ENCODE measurements at regions not wholly inside any gene's neighbourhood (a gene's known extent, or its start where the extent isn't known, plus 50 kb on each side); places are given as distances from the start of the nearest gene placed in this dataset.

GRCh38 chr5:53180538-53180937 is 71.0 kb upstream of the MOCS2 start:
- 73 to 79% methylated on average over 5 of the region's 5 CpGs for WGBS, 2 donors

DNA sequence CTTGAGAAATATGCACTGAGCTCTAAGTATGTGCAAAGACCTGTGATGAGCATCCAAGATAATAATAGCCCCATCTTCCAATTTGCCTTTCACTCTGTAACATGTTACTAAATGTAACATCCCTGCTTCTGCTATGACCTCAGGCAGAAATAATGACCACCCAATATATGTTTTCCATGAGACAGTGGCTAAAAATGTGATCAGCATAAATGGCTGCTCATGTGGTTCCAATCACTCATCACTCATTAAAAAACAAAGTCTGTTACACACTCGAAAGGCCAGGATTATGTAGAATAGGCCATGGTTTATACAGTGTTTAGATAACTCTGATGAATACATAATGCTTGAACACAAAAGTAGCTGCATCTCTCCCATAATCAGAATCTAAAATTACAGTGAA is 71.4 kb upstream of the MOCS2 start:
- no peak for DNase-seq
- 71 to 75% methylated on average over 1 of the region's 1 CpG for WGBS, 2 donors
- H3K36me3 ChIP-seq: no peaks in the 10 kb centered on the region
- ATAC-seq: no peak
- peaks cover 0 to 10% (median 0%) of the 10 kb centered on the region in 11 donors for H3K9me3 ChIP-seq
- H3K27ac ChIP-seq: no peak overlapping the region
- no peak overlapping the region for H3K4me3 ChIP-seq
- H3K4me1 ChIP-seq: no peaks in the 10 kb centered on the region
- intact Hi-C loops (cut with DNase I): no loop called here
- TF ChIP-seq, protein P1, sequence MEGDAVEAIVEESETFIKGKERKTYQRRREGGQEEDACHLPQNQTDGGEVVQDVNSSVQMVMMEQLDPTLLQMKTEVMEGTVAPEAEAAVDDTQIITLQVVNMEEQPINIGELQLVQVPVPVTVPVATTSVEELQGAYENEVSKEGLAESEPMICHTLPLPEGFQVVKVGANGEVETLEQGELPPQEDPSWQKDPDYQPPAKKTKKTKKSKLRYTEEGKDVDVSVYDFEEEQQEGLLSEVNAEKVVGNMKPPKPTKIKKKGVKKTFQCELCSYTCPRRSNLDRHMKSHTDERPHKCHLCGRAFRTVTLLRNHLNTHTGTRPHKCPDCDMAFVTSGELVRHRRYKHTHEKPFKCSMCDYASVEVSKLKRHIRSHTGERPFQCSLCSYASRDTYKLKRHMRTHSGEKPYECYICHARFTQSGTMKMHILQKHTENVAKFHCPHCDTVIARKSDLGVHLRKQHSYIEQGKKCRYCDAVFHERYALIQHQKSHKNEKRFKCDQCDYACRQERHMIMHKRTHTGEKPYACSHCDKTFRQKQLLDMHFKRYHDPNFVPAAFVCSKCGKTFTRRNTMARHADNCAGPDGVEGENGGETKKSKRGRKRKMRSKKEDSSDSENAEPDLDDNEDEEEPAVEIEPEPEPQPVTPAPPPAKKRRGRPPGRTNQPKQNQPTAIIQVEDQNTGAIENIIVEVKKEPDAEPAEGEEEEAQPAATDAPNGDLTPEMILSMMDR (IDR thresholded peaks at IDR 0.05): no peak
- no peaks in the 10 kb centered on the region for H3K27me3 ChIP-seq

More at GRCh38 chr5:53180538-53180937, 71.0 kb upstream of the MOCS2 start:
- Histone ChIP-seq H3K27me3 (no peaks in the 10 kb centered on the region), H3K4me1 (no peaks in the 10 kb centered on the region), H3K36me3 (no peaks in the 10 kb centered on the region), H3K9me3 (peaks cover 0 to 5% (median 0%) of the 10 kb centered on the region in 11 donors), H3K27ac (no peak overlapping the region), H3K4me3 (no peak overlapping the region)
- ATAC-seq (no peak), DNase-seq (no peak)
- TF ChIP-seq, protein P1 (IDR thresholded peaks at IDR 0.05): no peak
- intact Hi-C loops (cut with DNase I): no loop called here

- 81 to 86% methylated on average over 2 of the region's 2 CpGs for WGBS, 2 donors
- Histone ChIP-seq H3K27me3 (no peaks in the 10 kb centered on the region), H3K36me3 (no peaks in the 10 kb centered on the region)
These were observed 74.3 kb upstream of the MOCS2 start for GRCh38 chr5:53183880-53184279.

DNA sequence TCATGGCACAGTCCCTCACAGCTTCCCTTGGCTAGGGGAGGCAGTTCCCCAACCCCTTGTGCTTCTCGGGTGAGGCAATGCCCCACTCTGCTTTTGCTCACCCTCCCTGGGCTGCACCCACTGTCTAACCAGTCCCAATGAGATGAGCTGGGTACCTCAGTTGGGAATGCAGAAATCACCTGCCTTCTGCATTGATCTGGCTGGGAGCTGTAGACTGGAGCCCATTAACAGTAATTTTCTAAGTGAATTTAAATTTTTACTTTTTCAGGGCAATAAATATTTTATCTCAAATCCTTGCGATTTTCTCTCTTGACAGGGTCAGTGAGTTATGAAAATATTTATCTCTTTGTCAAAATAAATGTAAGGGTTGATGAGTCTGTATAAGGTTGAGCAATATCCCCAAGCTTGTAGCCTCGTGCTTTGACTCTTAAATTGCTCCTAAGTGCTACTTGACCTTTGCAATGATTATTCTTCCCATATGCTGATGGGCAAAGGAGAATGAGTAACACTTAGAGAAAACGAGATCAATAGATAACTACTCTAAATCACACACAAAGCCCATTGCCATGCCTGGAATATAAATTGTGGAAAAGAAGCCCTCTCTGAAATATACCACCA is 82.1 kb upstream of the MOCS2 start:
- intact Hi-C loops (cut with DNase I): no loop called here
- H3K36me3 ChIP-seq: no peaks in the 10 kb centered on the region
- TF ChIP-seq, protein P1 (IDR thresholded peaks at IDR 0.05): no peak
- DNase-seq (no peak), ATAC-seq (no peak)
- H3K9me3 ChIP-seq: peaks cover 0 to 15% (median 4%) of the 10 kb centered on the region in 11 donors
- H3K4me3 ChIP-seq: no peak overlapping the region
- no peaks in the 10 kb centered on the region for H3K4me1 ChIP-seq
- H3K27me3 ChIP-seq: peaks cover 0 to 7% (median 0%) of the 10 kb centered on the region in 7 donors
- WGBS, 2 donors: 74 to 80% methylated on average over 4 of the region's 4 CpGs
- H3K27ac ChIP-seq: no peak overlapping the region

More at GRCh38 chr5:53183880-53184279, 74.3 kb upstream of the MOCS2 start:
- Histone ChIP-seq H3K4me3 (no peak overlapping the region), H3K4me1 (no peaks in the 10 kb centered on the region), H3K9me3 (peaks cover 0 to 19% (median 0%) of the 10 kb centered on the region in 11 donors), H3K27ac (no peak overlapping the region)
- intact Hi-C loops (cut with DNase I): no loop called here
- ATAC-seq: no peak
- TF ChIP-seq, protein P1 (IDR thresholded peaks at IDR 0.05): no peak
- DNase-seq: no peak
